IMR-90 (cell line): ENCODE measurements at regions not wholly inside any gene's neighbourhood (a gene's known extent, or its start where the extent isn't known, plus 50 kb on each side); places are given as distances from the start of the nearest gene placed in this dataset.

Experiments
- ATAC-seq: fragments of 200-7000 bp; cut with Tn5 transposase; 2 replicates; pipeline ENCODE4 v1.9.1; 2020; ENCODE audit warnings: low read depth, mild to moderate bottlenecking, moderate library complexity
- BruUV-seq: library from RNA; stranded (reverse); fragments of 400-500 nt; replicated peaks from 2 replicates; lab custom pipeline; 2021; lab: Mats Ljungman, UMichigan
- CTCF ChIA-PET: fragments of 300-600 bp; formaldehyde crosslinking; extraction: SDS; loops from one replicate; lab custom pipeline; 2021; ENCODE audit warnings: antibody characterized with exemption; lab: Yijun Ruan, JAX
- POLR2A ChIA-PET: fragments of 300-600 bp; sonication (Branson Sonifier 250); formaldehyde crosslinking; loops from one replicate; lab custom pipeline; 2022; ENCODE audit warnings: antibody characterized with exemption; ENCODE audit not compliant: unreplicated experiment; lab: Charles Lee
- DNase-seq: peaks from one replicate; pipeline ENCODE4 v3.0.0; 2013
- H2AFZ ChIP-seq: replicated peaks from 2 replicates; pipeline ENCODE3; 2013; ENCODE audit warnings: low read length, mild to moderate bottlenecking; ENCODE audit not compliant: poor library complexity
- H2AK5ac ChIP-seq: 2 replicates; pipeline ENCODE4 v1.6.1; 2013; ENCODE audit warnings: low read depth, low read length, inconsistent platforms
- H2AK9ac ChIP-seq: replicated peaks from 2 replicates; pipeline ENCODE3; 2013; ENCODE audit warnings: mild to moderate bottlenecking, low read depth, low read length, moderate library complexity; ENCODE audit not compliant: poor library complexity
- H2BK120ac ChIP-seq: 2 replicates; pipeline ENCODE4 v1.6.1; 2013; ENCODE audit warnings: low read depth, low read length, inconsistent platforms
- H2BK15ac ChIP-seq: 3 replicates; pipeline ENCODE4 v1.6.1; 2013; ENCODE audit warnings: low read depth, low read length, inconsistent platforms
- H2BK20ac ChIP-seq: 2 replicates; pipeline ENCODE4 v1.6.1; 2013; ENCODE audit warnings: low read depth, mild to moderate bottlenecking, inconsistent platforms, low read length, moderate library complexity
- H2BK5ac ChIP-seq: 2 replicates; pipeline ENCODE4 v1.6.1; 2013; ENCODE audit warnings: mild to moderate bottlenecking, low read depth, low read length, inconsistent platforms; ENCODE audit not compliant: poor library complexity, severe bottlenecking
- H3K14ac ChIP-seq: replicated peaks from 2 replicates; pipeline ENCODE4 v1.6.1; 2013; ENCODE audit warnings: low read depth, low read length, inconsistent platforms
- H3K18ac ChIP-seq: 2 replicates; pipeline ENCODE4 v1.6.1; 2013; ENCODE audit warnings: low read depth, low read length, control low read depth
- H3K23ac ChIP-seq: 2 replicates; pipeline ENCODE4 v1.6.1; 2013; ENCODE audit warnings: low read depth, low read length, inconsistent platforms
- H3K27ac ChIP-seq: 2 replicates; pipeline ENCODE4 v1.5.1; 2013; ENCODE audit warnings: mild to moderate bottlenecking, control low read depth, low read length; ENCODE audit not compliant: insufficient read depth
- H3K27me3 ChIP-seq: 2 replicates; pipeline ENCODE4 v1.6.1; 2013; ENCODE audit warnings: low read length; ENCODE audit not compliant: control insufficient read depth, insufficient read depth
- H3K36me3 ChIP-seq: 2 replicates; pipeline ENCODE4 v1.6.1; 2013; ENCODE audit warnings: low read length, mixed read lengths; ENCODE audit not compliant: control insufficient read depth, insufficient read depth
- H3K4ac ChIP-seq: 2 replicates; pipeline ENCODE4 v1.6.1; 2013; ENCODE audit warnings: low read depth, low read length, inconsistent platforms
- H3K4me1 ChIP-seq: 2 replicates; pipeline ENCODE4 v1.6.1; 2013; ENCODE audit warnings: low read length, mixed read lengths; ENCODE audit not compliant: control insufficient read depth, insufficient read depth
- H3K4me2 ChIP-seq: 2 replicates; pipeline ENCODE4 v1.6.1; 2013; ENCODE audit warnings: low read depth, mild to moderate bottlenecking, control low read depth, low read length, moderate library complexity
- H3K4me3 ChIP-seq: 2 replicates; pipeline ENCODE4 v1.5.1; 2013; ENCODE audit warnings: low read depth, mild to moderate bottlenecking, control low read depth, low read length, moderate library complexity; ENCODE audit not compliant: insufficient read depth
- H3K56ac ChIP-seq: 2 replicates; pipeline ENCODE4 v1.6.1; 2013; ENCODE audit warnings: low read length, inconsistent platforms; ENCODE audit not compliant: insufficient read depth; ENCODE audit errors: extremely low read depth
- H3K79me1 ChIP-seq, 2 experiments: 2 replicates each; pipeline ENCODE4 v1.6.1; 2013; ENCODE audit warnings: low read length in 2 of 2, inconsistent platforms in 1 of 2, low read depth in 1 of 2
- H3K9ac ChIP-seq: 2 replicates; pipeline ENCODE4 v1.6.1; 2013; ENCODE audit warnings: low read depth, low read length, control low read depth
- H3K9me1 ChIP-seq: 2 replicates; pipeline ENCODE4 v1.6.1; 2013; ENCODE audit warnings: low read length, inconsistent platforms; ENCODE audit not compliant: insufficient read depth
- H3K9me3 ChIP-seq: 2 replicates; pipeline ENCODE4 v1.6.1; 2013; ENCODE audit warnings: low read length; ENCODE audit not compliant: control insufficient read depth, insufficient read depth
- H4K20me1 ChIP-seq: 2 replicates; pipeline ENCODE4 v1.6.1; 2013; ENCODE audit warnings: low read length, inconsistent platforms; ENCODE audit not compliant: insufficient read depth
- H4K5ac ChIP-seq: 2 replicates; pipeline ENCODE4 v1.6.1; 2013; ENCODE audit warnings: mild to moderate bottlenecking, low read depth, low read length, control low read depth
- H4K8ac ChIP-seq, 2 experiments: 2 replicates each; pipeline ENCODE4 v1.6.1; 2013; ENCODE audit warnings: low read depth in 2 of 2, low read length in 2 of 2, control low read depth in 1 of 2, inconsistent platforms in 1 of 2
- H4K91ac ChIP-seq: 2 replicates; pipeline ENCODE4 v1.6.1; 2013; ENCODE audit warnings: low read depth, low read length, inconsistent platforms; ENCODE audit not compliant: insufficient read depth
- BHLHE40 ChIP-seq: fragments of 150-350 bp; IDR thresholded peaks from 2 replicates; pipeline ENCODE4 v1.6.1; 2016; ENCODE audit warnings: mild to moderate bottlenecking, low read depth, low read length
- CEBPB ChIP-seq: IDR thresholded peaks from 2 replicates; pipeline ENCODE4 v1.6.1; 2012; ENCODE audit warnings: low read depth, low read length, improper control_type of control experiment
- CHD1 ChIP-seq: IDR thresholded peaks from 2 replicates; pipeline ENCODE4 v1.6.1; 2012; ENCODE audit warnings: low read depth, low read length, improper control_type of control experiment
- CTCF ChIP-seq: conservative IDR thresholded peaks from 2 replicates; pipeline ENCODE4 v1.5.1; 2012; ENCODE audit warnings: mild to moderate bottlenecking, low read depth, low read length, improper control_type of control experiment
- FOS ChIP-seq: fragments of 150-350 bp; IDR thresholded peaks from 2 replicates; pipeline ENCODE4 v1.6.1; 2016; ENCODE audit warnings: low read depth, low read length
- MAFK ChIP-seq: IDR thresholded peaks from 2 replicates; pipeline ENCODE4 v1.6.1; 2012; ENCODE audit warnings: low read depth, low read length, improper control_type of control experiment
- MAZ ChIP-seq: IDR thresholded peaks from 2 replicates; pipeline ENCODE4 v1.6.1; 2012; ENCODE audit warnings: low read depth, mild to moderate bottlenecking, low read length, improper control_type of control experiment, moderate library complexity, borderline replicate concordance
- MXI1 ChIP-seq: IDR thresholded peaks from 2 replicates; pipeline ENCODE4 v1.6.1; 2012; ENCODE audit warnings: low read depth, mild to moderate bottlenecking, low read length, moderate library complexity, borderline replicate concordance
- NFE2L2 ChIP-seq: fragments of 150-350 bp; IDR thresholded peaks from 2 replicates; pipeline ENCODE4 v1.6.1; 2016; ENCODE audit warnings: low read depth, mild to moderate bottlenecking, low read length
- POLR2A ChIP-seq: IDR thresholded peaks from 2 replicates; pipeline ENCODE4 v1.6.1; 2012; ENCODE audit warnings: mild to moderate bottlenecking, low read depth, low read length
- RAD21 ChIP-seq: IDR thresholded peaks from 2 replicates; pipeline ENCODE4 v1.6.1; 2012; ENCODE audit warnings: low read length, improper control_type of control experiment
- RCOR1 ChIP-seq: IDR thresholded peaks from 2 replicates; pipeline ENCODE4 v1.6.1; 2012; ENCODE audit warnings: mild to moderate bottlenecking, low read length, improper control_type of control experiment; ENCODE audit not compliant: insufficient replicate concordance
- RFX5 ChIP-seq: IDR thresholded peaks from 2 replicates; pipeline ENCODE4 v1.8.0; 2012; ENCODE audit warnings: low read depth, mild to moderate bottlenecking, low read length, moderate library complexity
- SMC3 ChIP-seq: fragments of 150-350 bp; IDR thresholded peaks from 2 replicates; pipeline ENCODE4 v1.6.1; 2016; ENCODE audit warnings: low read depth, mild to moderate bottlenecking, antibody characterized with exemption, low read length, moderate library complexity
- USF2 ChIP-seq: fragments of 150-350 bp; IDR thresholded peaks from 2 replicates; pipeline ENCODE4 v1.6.1; 2017; ENCODE audit warnings: mild to moderate bottlenecking, antibody characterized with exemption, low read length, low read depth
- WGBS, 2 experiments: methylation state at CpG; one replicate each; pipeline versions ENCODE4 v1.1.5 to v1.1.7; 2013; ENCODE audit warnings: missing lambda C conversion rate in 2 of 2; ENCODE audit not compliant: insufficient read length in 1 of 2; ENCODE audit errors: extremely low coverage in 2 of 2; 5-methylcytosine and 5-hydroxymethylcytosine counted together
- dilution Hi-C: fragments of 300-500 bp; cut with HindIII; formaldehyde crosslinking; loops from one replicate; pipeline ENCODE4 v1.14.3; 2018; ENCODE audit warnings: low sequenced_read_pairs; ENCODE audit not compliant: unreplicated experiment
- in situ Hi-C: fragments of 300-500 bp; cut with MboI; formaldehyde crosslinking; loops from 3 replicates; pipeline ENCODE4 v1.14.3; 2019; ENCODE audit warnings: low sequenced_read_pairs, inconsistent platforms, mixed read lengths
- intact Hi-C: fragments of 100-400 bp; cut with micrococcal nuclease; formaldehyde crosslinking; loops from 2 replicates; pipeline ENCODE4 v1.10.0; 2022
- TF ChIP-seq, protein P1 (sequence below): fragments of 150-350 bp; IDR thresholded peaks from 2 replicates; pipeline ENCODE4 v1.6.1; 2016; ENCODE audit warnings: low read depth, mild to moderate bottlenecking, low read length, moderate library complexity, borderline replicate concordance

GRCh38 chr4:14910411-14910810 lies 91.9 kb upstream of the CPEB2 start:
- Histone ChIP-seq H3K4me2 (no peak overlapping the region), H3K14ac (no peak overlapping the region), H3K23ac (no peak overlapping the region), H3K18ac (no peak overlapping the region), H2AK9ac (no peak overlapping the region), H2AK5ac (no peak overlapping the region), H4K5ac (no peak overlapping the region), H4K20me1 (no peaks in the 10 kb centered on the region), H2AFZ (no peak overlapping the region), H3K36me3 (no peaks in the 10 kb centered on the region), H3K9me3 (no peaks in the 10 kb centered on the region), H3K56ac (no peak overlapping the region), H3K27ac (no peak overlapping the region), H4K8ac (no peak overlapping the region), H3K4me1 (0 out of 2 replicates have a peak, but pooled peaks cover 2% of the 10 kb centered on the region), H2BK5ac (no peak overlapping the region), H2BK120ac (no peak overlapping the region), H2BK20ac (no peak overlapping the region), H3K9ac (no peak overlapping the region), H4K91ac (no peak overlapping the region), H3K27me3 (peaks cover 7% of the 10 kb centered on the region; the same call in 1 of the 2 replicates), H3K4me3 (no peak overlapping the region), H3K4ac (no peak overlapping the region), H3K79me1 (no peaks in the 10 kb centered on the region), H3K9me1 (no peaks in the 10 kb centered on the region), H2BK15ac (no peak overlapping the region)
- intact Hi-C loops (no loop called here), dilution Hi-C loops (no loop called here), in situ Hi-C loops (no loop called here)
- CTCF ChIA-PET, result no interaction called here
- DNase-seq (no peak), ATAC-seq (no peak)
- TF ChIP-seq MAZ (no peak), CHD1 (no peak), SMC3 (no peak), FOS (no peak), RCOR1 (no peak), USF2 (no peak), NFE2L2 (no peak), MAFK (no peak), BHLHE40 (no peak), CTCF (no peak), MXI1 (no peak), RAD21 (no peak), RFX5 (no peak), CEBPB (no peak), POLR2A (no peak)
- TF ChIP-seq, protein P1, sequence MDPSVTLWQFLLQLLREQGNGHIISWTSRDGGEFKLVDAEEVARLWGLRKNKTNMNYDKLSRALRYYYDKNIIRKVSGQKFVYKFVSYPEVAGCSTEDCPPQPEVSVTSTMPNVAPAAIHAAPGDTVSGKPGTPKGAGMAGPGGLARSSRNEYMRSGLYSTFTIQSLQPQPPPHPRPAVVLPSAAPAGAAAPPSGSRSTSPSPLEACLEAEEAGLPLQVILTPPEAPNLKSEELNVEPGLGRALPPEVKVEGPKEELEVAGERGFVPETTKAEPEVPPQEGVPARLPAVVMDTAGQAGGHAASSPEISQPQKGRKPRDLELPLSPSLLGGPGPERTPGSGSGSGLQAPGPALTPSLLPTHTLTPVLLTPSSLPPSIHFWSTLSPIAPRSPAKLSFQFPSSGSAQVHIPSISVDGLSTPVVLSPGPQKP, result no peak
- WGBS, 2 experiments, result 44% methylated on average over 2 of the region's 5 CpGs; no CpG with 5 or more reads in 1 of the 2 experiments
- no TSS peak for BruUV-seq
- POLR2A ChIA-PET, result no interaction called here
